Heart right ventricle (tissue), 16 donors: ENCODE measurements at regions not wholly inside any gene's neighbourhood (a gene's known extent, or its start where the extent isn't known, plus 50 kb on each side); places are given as distances from the start of the nearest gene placed in this dataset.

Source experiments
- ATAC-seq, 8 donors: fragments of 200-7000 bp; cut with Tn5 transposase; one replicate each; pipeline ENCODE4 v1.9.1; 2020; ENCODE audit warnings: mild to moderate bottlenecking in 8 of 8, moderate library complexity in 8 of 8, moderate number of reproducible peaks in 1 of 8
- DNase-seq, 2 donors: peaks; one replicate each; pipeline ENCODE4 v3.0.0-alpha.2; 2020
- H3K27ac ChIP-seq, 10 donors: fragments of 200-600 bp; sonication (generic) in 2 of 10; one replicate each; pipeline versions ENCODE4 v1.5.0 to v1.8.0; 2020 to 2022; ENCODE audit warnings: mild to moderate bottlenecking in 3 of 10
- H3K27me3 ChIP-seq, 7 donors: fragments of 200-600 bp; one replicate each; pipeline ENCODE4 v1.8.0; 2021 to 2022; ENCODE audit warnings: mild to moderate bottlenecking in 2 of 7
- H3K36me3 ChIP-seq, 9 donors: fragments of 200-600 bp; sonication (generic) in 1 of 9; one replicate each; pipeline versions ENCODE4 v1.5.0 to v1.8.0; 2020 to 2022; ENCODE audit warnings: mild to moderate bottlenecking in 2 of 9
- H3K4me1 ChIP-seq, 9 donors: fragments of 200-600 bp; sonication (generic) in 1 of 9; one replicate each; pipeline versions ENCODE4 v1.5.0 to v1.8.0; 2020 to 2022; ENCODE audit warnings: mild to moderate bottlenecking in 4 of 9
- H3K4me3 ChIP-seq, 10 donors: fragments of 200-600 bp; sonication (generic) in 2 of 10; one replicate each; pipeline versions ENCODE4 v1.5.0 to v1.8.0; 2020 to 2022; ENCODE audit warnings: mild to moderate bottlenecking in 7 of 10, moderate library complexity in 2 of 10
- H3K9me3 ChIP-seq, 11 donors: fragments of 200-600 bp in 10 of 11; sonication (generic) in 2 of 11; one replicate each; pipeline versions ENCODE4 v1.5.0 to v1.8.0; 2013 to 2022; ENCODE audit warnings: mild to moderate bottlenecking in 2 of 11, control low read depth in 1 of 11, moderate library complexity in 1 of 11
- CTCF ChIP-seq, 9 donors: fragments of 200-600 bp; sonication (generic) in 2 of 9; IDR thresholded peaks; one replicate each; pipeline versions ENCODE4 v1.5.0 to v1.8.0; 2021 to 2022; ENCODE audit warnings: antibody characterized with exemption in 9 of 9, mild to moderate bottlenecking in 5 of 9, moderate library complexity in 1 of 9
- WGBS, 2 donors: extraction: QIAGEN DNeasy Blood & Tissue Kit; methylation state at CpG; one replicate each; pipeline ENCODE4 v1.1.7; 2013; ENCODE audit warnings: inconsistent platforms in 1 of 2; 5-methylcytosine and 5-hydroxymethylcytosine counted together
- intact Hi-C, 10 donors: fragments of 100-400 bp; cut with DNase I; formaldehyde crosslinking; loops; one replicate each; pipeline versions ENCODE4 v1.11.1 to v1.14.2; 2022
- donor health status: Arrhythmogenic right ventricular cardiomyopathy.
- donor health status: ischemic (EF 13 %, LVEDD 7.1; RV severe dilation, severe dysfunction).
- donor health status: healthy with polysubstance abuse.
- donor health status: DM: no; HTN: yes; CAD: no.
- donor health status: DM: no; HTN: no; CAD: no.
- donor health status: ischemic (EF 25% LVEDD 6.9; RV normal size, moderate dysfunction).
- donor health status: ischemic (EF 25% LVEDD 5.7; RV mildly dilated, moderate dysfunction).
- donor health status: healthy.
- donor health status: DM: yes; HTN: yes; CAD: no.
- donor health status: Ischemic cardiomyopathy.
- donor health status: ischemic (EF 35%, LVEDD 5.7; RV mildly dilated, moderate dysfunction).
- donor health status: nonischemic (EF 11% LVEDD 7.7; RV severe dilation, severe dysfunction).
- donor health status: DM: yes; HTN: yes; CAD: no.
- donor health status: PGD.
- donor health status: ischemic (EF 29% LVEDD 5.4; RV normal size, mild dysfunction).
- donor health status: nonischemic (EF 23%, LVEDD 6.1; RV moderate dilation, normal function).

- peaks cover 0 to 10% (median 0%) of the 10 kb centered on the region in 11 donors for H3K9me3 ChIP-seq
- DNase-seq (no peak), ATAC-seq (no peak)
- H3K27me3 ChIP-seq, result no peaks in the 10 kb centered on the region
- no peaks in the 10 kb centered on the region for H3K36me3 ChIP-seq
- H3K4me3 ChIP-seq, result no peak overlapping the region
- intact Hi-C loops, result no loop called here
- no peak overlapping the region for H3K27ac ChIP-seq
- 82 to 87% methylated on average over 2 of the region's 2 CpGs for WGBS, 2 donors
- H3K4me1 ChIP-seq, result no peaks in the 10 kb centered on the region
- no peak for TF ChIP-seq CTCF (IDR thresholded peaks at IDR 0.05)
These were observed 1415.7 kb upstream of the ADGRB3 start for GRCh38 chr6:67219346-67219745.

- H3K36me3 ChIP-seq, result no peaks in the 10 kb centered on the region
- intact Hi-C loops, result no loop called here
- peaks cover 0 to 5% (median 0%) of the 10 kb centered on the region in 11 donors for H3K9me3 ChIP-seq
- DNase-seq (no peak), ATAC-seq (no peak)
- no peaks in the 10 kb centered on the region for H3K4me1 ChIP-seq
- H3K27ac ChIP-seq, result no peak overlapping the region
- H3K27me3 ChIP-seq, result no peaks in the 10 kb centered on the region
- TF ChIP-seq CTCF (IDR thresholded peaks at IDR 0.05), result no peak
- no peak overlapping the region for H3K4me3 ChIP-seq
These were observed 1422.5 kb upstream of the ADGRB3 start for GRCh38 chr6:67212584-67212983.

- WGBS, 2 donors, result 62 to 72% methylated on average over 1 of the region's 1 CpG
- DNase-seq (no peak), ATAC-seq (no peak)
- Histone ChIP-seq H3K36me3 (no peaks in the 10 kb centered on the region), H3K27ac (no peak overlapping the region), H3K4me3 (no peak overlapping the region), H3K4me1 (no peaks in the 10 kb centered on the region), H3K27me3 (no peaks in the 10 kb centered on the region), H3K9me3 (peaks cover 0 to 5% (median 0%) of the 10 kb centered on the region in 11 donors)
- intact Hi-C loops, result no loop called here
- TF ChIP-seq CTCF (IDR thresholded peaks at IDR 0.05), result no peak
These were observed 1424.6 kb upstream of the ADGRB3 start for GRCh38 chr6:67210450-67210849.

- DNase-seq (no peak), ATAC-seq (no peak)
- H3K9me3 ChIP-seq, result peaks cover 0 to 51% (median 0%) of the 10 kb centered on the region in 11 donors
- intact Hi-C loops, result no loop called here
- H3K27me3 ChIP-seq, result no peaks in the 10 kb centered on the region
- H3K4me3 ChIP-seq, result no peak overlapping the region
- H3K27ac ChIP-seq, result no peak overlapping the region
- no peaks in the 10 kb centered on the region for H3K36me3 ChIP-seq
- 92 to 95% methylated on average over 13 of the region's 13 CpGs for WGBS, 2 donors
- TF ChIP-seq CTCF (IDR thresholded peaks at IDR 0.05), result no peak
- H3K4me1 ChIP-seq, result no peaks in the 10 kb centered on the region
These were observed 1433.5 kb upstream of the ADGRB3 start for GRCh38 chr6:67201563-67201962.
